Endometrium (tissue), 2 donors: ENCODE measurements at regions not wholly inside any gene's neighbourhood (a gene's known extent, or its start where the extent isn't known, plus 50 kb on each side); places are given as distances from the start of the nearest gene placed in this dataset.

Experiments
- FAIRE-seq: peaks from 2 replicates; lab custom pipeline; 2012; peaks lifted over from hg19 to GRCh38; lab: Jason Lieb, UNC
- donor health status: control.
- donor health status: control.

GRCh38 chr1:38394303-38394702, 347.7 kb upstream of the POU3F1 start:
- FAIRE-seq, result no peak

GRCh38 chr1:38392861-38393260, 346.3 kb upstream of the POU3F1 start:
- no peak for FAIRE-seq

GRCh38 chr1:38381256-38381655, 334.7 kb upstream of the POU3F1 start:
- FAIRE-seq, result no peak

GRCh38 chr1:38376577-38376976, 330.0 kb upstream of the POU3F1 start:
- no peak for FAIRE-seq

GRCh38 chr1:38375035-38375434, 328.4 kb upstream of the POU3F1 start:
- FAIRE-seq, result no peak

GRCh38 chr1:38371505-38371844, 324.9 kb upstream of the POU3F1 start:
- FAIRE-seq, result no peak

GRCh38 chr1:38370716-38371504, 324.3 kb upstream of the POU3F1 start:
- no peak for FAIRE-seq

- no peak for FAIRE-seq
Measured at GRCh38 chr1:38365242-38365641, 318.6 kb upstream of the POU3F1 start.

GRCh38 chr1:38361566-38361965, 315.0 kb upstream of the POU3F1 start:
- no peak for FAIRE-seq

- FAIRE-seq, result no peak
Measured at GRCh38 chr1:38360807-38361206, 314.2 kb upstream of the POU3F1 start.

- FAIRE-seq, result no peak
Measured at GRCh38 chr1:38353956-38354355, 307.4 kb upstream of the POU3F1 start.

GRCh38 chr1:38352869-38353268, 306.3 kb upstream of the POU3F1 start:
- FAIRE-seq, result no peak

GRCh38 chr1:38347446-38348175, 301.0 kb upstream of the POU3F1 start:
- no peak for FAIRE-seq

- no peak for FAIRE-seq
Measured at GRCh38 chr1:38344716-38345115, 298.1 kb upstream of the POU3F1 start.

- no peak for FAIRE-seq
Measured at GRCh38 chr1:38341694-38342093, 295.1 kb upstream of the POU3F1 start.

GRCh38 chr1:38340409-38340808, 293.8 kb upstream of the POU3F1 start:
- FAIRE-seq, result no peak

GRCh38 chr1:38337711-38338110, 291.1 kb upstream of the POU3F1 start:
- no peak for FAIRE-seq

- no peak for FAIRE-seq
Measured at GRCh38 chr1:38336961-38337360, 290.4 kb upstream of the POU3F1 start.

- FAIRE-seq, result peak; percentile 31
Measured at GRCh38 chr1:38336301-38336923, 289.8 kb upstream of the POU3F1 start.

- no peak for FAIRE-seq
Measured at GRCh38 chr1:38334930-38335592, 288.5 kb upstream of the POU3F1 start.

GRCh38 chr1:38332649-38333310, 286.2 kb upstream of the POU3F1 start:
- FAIRE-seq, result no peak
